ENCODE measurements at regions not wholly inside any gene's neighbourhood (a gene's known extent, or its start where the extent isn't known, plus 50 kb on each side); places are given as distances from the start of the nearest gene placed in this dataset.

GRCh38 chr4:165754664-165755063, 118.4 kb upstream of the TLL1 start:
- Mint-ChIP-seq H3K4me3 (no peak overlapping the region), H3K4me1 (ENCODE audit: low read depth) (no peaks in the 10 kb centered on the region), H3K27me3 (ENCODE audit: low read depth) (no peaks in the 10 kb centered on the region), H3K27ac (no peak overlapping the region), H3K9me3 (peaks cover 2 to 7% of the 10 kb centered on the region in 2 donors), H3K36me3 (ENCODE audit: insufficient read depth in 2 of 2) (no peaks in the 10 kb centered on the region)
- no peak for DNase-seq
- ATAC-seq (replicated peaks in 1 of 2): no peak

GRCh38 chr4:165756836-165757235, 116.2 kb upstream of the TLL1 start:
- H3K9me3 Mint-ChIP-seq: peaks cover 0 to 2% of the 10 kb centered on the region in 2 donors
- H3K4me1 Mint-ChIP-seq (ENCODE audit: low read depth): no peaks in the 10 kb centered on the region
- H3K27me3 Mint-ChIP-seq (ENCODE audit: low read depth): no peaks in the 10 kb centered on the region
- ATAC-seq (replicated peaks in 1 of 2) (no peak), DNase-seq (no peak)
- H3K4me3 Mint-ChIP-seq: no peak overlapping the region
- no peak overlapping the region for H3K27ac Mint-ChIP-seq
- no peaks in the 10 kb centered on the region for H3K36me3 Mint-ChIP-seq (ENCODE audit: insufficient read depth in 2 of 2)

- H3K36me3 Mint-ChIP-seq (ENCODE audit: insufficient read depth in 2 of 2): no peaks in the 10 kb centered on the region
- H3K27me3 Mint-ChIP-seq (ENCODE audit: low read depth): no peaks in the 10 kb centered on the region
- H3K4me1 Mint-ChIP-seq (ENCODE audit: low read depth): no peaks in the 10 kb centered on the region
- H3K4me3 Mint-ChIP-seq: no peak overlapping the region
- DNase-seq (no peak), ATAC-seq (replicated peaks in 1 of 2) (no peak)
- H3K27ac Mint-ChIP-seq: no peak overlapping the region
- H3K9me3 Mint-ChIP-seq: peaks cover 0 to 2% of the 10 kb centered on the region in 2 donors
Measured at GRCh38 chr4:165757451-165757850, 115.6 kb upstream of the TLL1 start.

- Mint-ChIP-seq H3K4me3 (no peak overlapping the region), H3K27ac (no peak overlapping the region), H3K4me1 (ENCODE audit: low read depth) (no peaks in the 10 kb centered on the region), H3K27me3 (ENCODE audit: low read depth) (no peaks in the 10 kb centered on the region), H3K36me3 (ENCODE audit: insufficient read depth in 2 of 2) (no peaks in the 10 kb centered on the region), H3K9me3 (peaks cover 0 to 2% of the 10 kb centered on the region in 2 donors)
- no peak for DNase-seq
- no peak for ATAC-seq (replicated peaks in 1 of 2)
Measured at GRCh38 chr4:165758086-165758485, 115.0 kb upstream of the TLL1 start.

GRCh38 chr4:165760182-165760581, 112.9 kb upstream of the TLL1 start:
- Mint-ChIP-seq H3K4me3 (no peak overlapping the region), H3K27me3 (ENCODE audit: low read depth) (no peaks in the 10 kb centered on the region), H3K36me3 (ENCODE audit: insufficient read depth in 2 of 2) (no peaks in the 10 kb centered on the region), H3K9me3 (peaks cover 0 to 4% of the 10 kb centered on the region in 2 donors), H3K27ac (no peak overlapping the region), H3K4me1 (ENCODE audit: low read depth) (no peaks in the 10 kb centered on the region)
- ATAC-seq (replicated peaks in 1 of 2) (no peak), DNase-seq (no peak)

- DNase-seq (no peak), ATAC-seq (replicated peaks in 1 of 2) (no peak)
- H3K27ac Mint-ChIP-seq: no peak overlapping the region
- no peaks in the 10 kb centered on the region for H3K4me1 Mint-ChIP-seq (ENCODE audit: low read depth)
- H3K36me3 Mint-ChIP-seq (ENCODE audit: insufficient read depth in 2 of 2): no peaks in the 10 kb centered on the region
- no peaks in the 10 kb centered on the region for H3K27me3 Mint-ChIP-seq (ENCODE audit: low read depth)
- peaks cover 0 to 3% of the 10 kb centered on the region in 2 donors for H3K9me3 Mint-ChIP-seq
- H3K4me3 Mint-ChIP-seq: no peak overlapping the region
Measured at GRCh38 chr4:165761963-165762362, 111.1 kb upstream of the TLL1 start.

- peaks cover 0 to 3% of the 10 kb centered on the region in 2 donors for H3K9me3 Mint-ChIP-seq
Measured at GRCh38 chr4:165763640-165764039, 109.4 kb upstream of the TLL1 start.

GRCh38 chr4:165765053-165765452, 108.0 kb upstream of the TLL1 start:
- H3K27ac Mint-ChIP-seq: no peak overlapping the region
- H3K4me3 Mint-ChIP-seq: no peak overlapping the region
- H3K4me1 Mint-ChIP-seq (ENCODE audit: low read depth): no peaks in the 10 kb centered on the region
- no peaks in the 10 kb centered on the region for H3K36me3 Mint-ChIP-seq (ENCODE audit: insufficient read depth in 2 of 2)
- no peaks in the 10 kb centered on the region for H3K27me3 Mint-ChIP-seq (ENCODE audit: low read depth)
- ATAC-seq (replicated peaks in 1 of 2) (no peak), DNase-seq (no peak)
- H3K9me3 Mint-ChIP-seq: peaks cover 0 to 3% of the 10 kb centered on the region in 2 donors

More at GRCh38 chr4:165763640-165764039, 109.4 kb upstream of the TLL1 start:
- Mint-ChIP-seq H3K4me3 (no peak overlapping the region), H3K27ac (no peak overlapping the region), H3K4me1 (ENCODE audit: low read depth) (no peaks in the 10 kb centered on the region), H3K36me3 (ENCODE audit: insufficient read depth in 2 of 2) (no peaks in the 10 kb centered on the region), H3K27me3 (ENCODE audit: low read depth) (no peaks in the 10 kb centered on the region)
- ATAC-seq (replicated peaks in 1 of 2): no peak
- DNase-seq: no peak

- H3K4me1 Mint-ChIP-seq (ENCODE audit: low read depth): no peaks in the 10 kb centered on the region
- H3K9me3 Mint-ChIP-seq: peaks cover 0 to 3% of the 10 kb centered on the region in 2 donors
- H3K27ac Mint-ChIP-seq: no peak overlapping the region
- no peak for ATAC-seq (replicated peaks in 1 of 2)
- H3K27me3 Mint-ChIP-seq (ENCODE audit: low read depth): no peaks in the 10 kb centered on the region
- H3K4me3 Mint-ChIP-seq: no peak overlapping the region
- DNase-seq: no peak
- no peaks in the 10 kb centered on the region for H3K36me3 Mint-ChIP-seq (ENCODE audit: insufficient read depth in 2 of 2)
Measured at GRCh38 chr4:165766018-165766417, 107.0 kb upstream of the TLL1 start.

GRCh38 chr4:165766976-165767375, 106.1 kb upstream of the TLL1 start:
- no peaks in the 10 kb centered on the region for H3K27me3 Mint-ChIP-seq (ENCODE audit: low read depth)
- H3K27ac Mint-ChIP-seq: no peak overlapping the region
- H3K4me3 Mint-ChIP-seq: no peak overlapping the region
- no peaks in the 10 kb centered on the region for H3K4me1 Mint-ChIP-seq (ENCODE audit: low read depth)
- peaks cover 0 to 3% of the 10 kb centered on the region in 2 donors for H3K9me3 Mint-ChIP-seq
- DNase-seq (no peak), ATAC-seq (replicated peaks in 1 of 2) (no peak)
- H3K36me3 Mint-ChIP-seq (ENCODE audit: insufficient read depth in 2 of 2): no peaks in the 10 kb centered on the region

GRCh38 chr4:165767671-165768070, 105.4 kb upstream of the TLL1 start:
- Mint-ChIP-seq H3K4me3 (no peak overlapping the region), H3K27ac (no peak overlapping the region), H3K4me1 (ENCODE audit: low read depth) (no peaks in the 10 kb centered on the region), H3K9me3 (peaks cover 0 to 4% of the 10 kb centered on the region in 2 donors), H3K36me3 (ENCODE audit: insufficient read depth in 2 of 2) (no peaks in the 10 kb centered on the region), H3K27me3 (ENCODE audit: low read depth) (no peaks in the 10 kb centered on the region)
- DNase-seq: no peak
- ATAC-seq (replicated peaks in 1 of 2): no peak

GRCh38 chr4:165768281-165768680, 104.8 kb upstream of the TLL1 start:
- Mint-ChIP-seq H3K27me3 (ENCODE audit: low read depth) (no peaks in the 10 kb centered on the region), H3K27ac (no peak overlapping the region), H3K9me3 (peaks cover 0 to 4% of the 10 kb centered on the region in 2 donors), H3K36me3 (ENCODE audit: insufficient read depth in 2 of 2) (no peaks in the 10 kb centered on the region), H3K4me3 (no peak overlapping the region), H3K4me1 (ENCODE audit: low read depth) (no peaks in the 10 kb centered on the region)
- ATAC-seq (replicated peaks in 1 of 2) (no peak), DNase-seq (no peak)

GRCh38 chr4:165774326-165774725, 98.7 kb upstream of the TLL1 start:
- Mint-ChIP-seq H3K27ac (no peak overlapping the region), H3K36me3 (ENCODE audit: insufficient read depth in 2 of 2) (no peaks in the 10 kb centered on the region), H3K27me3 (ENCODE audit: low read depth) (no peaks in the 10 kb centered on the region), H3K4me3 (no peak overlapping the region), H3K9me3 (peaks cover 0 to 1% of the 10 kb centered on the region in 2 donors), H3K4me1 (ENCODE audit: low read depth) (no peaks in the 10 kb centered on the region)
- DNase-seq (no peak), ATAC-seq (replicated peaks in 1 of 2) (no peak)

- no peaks in the 10 kb centered on the region for H3K27me3 Mint-ChIP-seq (ENCODE audit: low read depth)
- no peaks in the 10 kb centered on the region for H3K36me3 Mint-ChIP-seq (ENCODE audit: insufficient read depth in 2 of 2)
- no peaks in the 10 kb centered on the region for H3K4me1 Mint-ChIP-seq (ENCODE audit: low read depth)
- no peak overlapping the region for H3K4me3 Mint-ChIP-seq
- no peaks in the 10 kb centered on the region for H3K9me3 Mint-ChIP-seq
- H3K27ac Mint-ChIP-seq: no peak overlapping the region
- DNase-seq (no peak), ATAC-seq (replicated peaks in 1 of 2) (no peak)
Measured at GRCh38 chr4:165779950-165780670, 92.9 kb upstream of the TLL1 start.

Data from activated T-cell treated with anti-CD3 and anti-CD28 coated beads, Interleukin-2, amount 50 U/mL, for 72 hours (primary cell).